ENCODE measurements at regions not wholly inside any gene's neighbourhood (a gene's known extent, or its start where the extent isn't known, plus 50 kb on each side); places are given as distances from the start of the nearest gene placed in this dataset.

DNA sequence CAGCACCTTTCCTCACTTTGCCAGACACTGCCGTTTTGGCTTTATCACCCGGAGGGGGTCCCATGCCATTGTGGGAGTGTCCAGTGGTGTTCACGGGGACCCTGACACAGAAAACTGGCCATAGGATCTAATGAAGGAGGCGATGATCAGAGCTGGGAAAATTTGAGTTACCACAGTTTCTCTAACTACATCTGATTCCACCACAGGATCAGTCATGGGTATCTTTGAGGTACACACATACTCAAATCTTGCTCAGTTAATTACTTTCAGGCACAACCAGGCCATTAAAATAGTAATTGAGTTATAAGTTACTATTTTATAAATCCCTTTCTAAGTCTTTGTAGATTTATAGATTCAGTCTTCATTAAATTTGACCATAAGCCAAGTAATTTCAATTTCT lies 215.1 kb downstream of the PRL start:
- H3K36me3 ChIP-seq (replicated peaks; ENCODE audit: control insufficient read depth, insufficient read depth, low read length) = no peaks in the 10 kb centered on the region
- DNase-seq = no peak

DNA sequence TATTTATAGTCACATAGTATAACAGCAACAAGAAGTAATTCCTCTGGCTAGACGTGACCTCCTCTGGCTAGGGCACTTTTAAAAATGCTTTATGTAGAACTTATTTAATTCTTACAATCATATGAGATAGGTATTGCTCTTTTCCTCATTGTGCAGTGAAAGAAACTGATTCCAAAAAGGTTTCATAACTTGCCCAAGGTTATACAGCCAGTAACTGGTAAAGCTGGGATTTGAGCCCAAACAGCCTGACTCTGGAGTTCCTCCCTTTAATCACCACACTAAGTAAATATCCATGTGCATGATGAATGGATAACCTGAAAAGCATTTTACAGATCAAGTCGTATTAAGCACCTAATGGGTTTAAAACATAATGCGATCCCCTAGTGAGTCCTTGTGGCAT lies 214.6 kb downstream of the PRL start:
- Histone ChIP-seq H3K4me3 (ENCODE audit: insufficient read depth, low read depth, low read length) (no peak overlapping the region), H3K27me3 (ENCODE audit: control insufficient read depth, insufficient read depth, low read length) (no peaks in the 10 kb centered on the region)
- no peak for DNase-seq

More for the DNA sequence above, 215.1 kb downstream of the PRL start:
- Histone ChIP-seq H3K4me3 (ENCODE audit: insufficient read depth, low read depth, low read length) (no peak overlapping the region), H3K27me3 (ENCODE audit: control insufficient read depth, insufficient read depth, low read length) (no peaks in the 10 kb centered on the region)

DNA sequence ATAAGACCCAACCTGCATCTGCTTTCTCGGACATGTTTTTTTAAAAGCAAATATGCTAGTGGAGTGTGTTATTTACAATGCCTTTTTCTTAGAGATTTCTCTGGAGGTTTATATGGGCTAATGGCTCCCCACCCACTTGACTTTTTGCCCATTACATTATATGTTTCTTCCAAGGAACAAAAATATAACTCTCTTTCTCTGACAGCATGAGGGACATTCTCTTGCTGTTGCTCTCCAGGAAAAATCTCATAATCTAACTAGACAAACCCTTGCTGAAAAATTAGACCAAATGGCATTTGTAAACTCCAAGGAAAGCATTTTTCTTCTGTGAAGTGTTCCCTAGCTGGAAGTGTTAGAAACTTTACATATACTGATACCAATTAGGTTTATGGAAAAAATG lies 213.7 kb downstream of the PRL start:
- Histone ChIP-seq H3K4me3 (ENCODE audit: insufficient read depth, low read depth, low read length) (no peak overlapping the region), H3K36me3 (replicated peaks; ENCODE audit: control insufficient read depth, insufficient read depth, low read length) (no peaks in the 10 kb centered on the region), H3K27me3 (ENCODE audit: control insufficient read depth, insufficient read depth, low read length) (no peaks in the 10 kb centered on the region)
- DNase-seq = no peak

More for the DNA sequence above, 214.6 kb downstream of the PRL start:
- H3K36me3 ChIP-seq (replicated peaks; ENCODE audit: control insufficient read depth, insufficient read depth, low read length) = no peaks in the 10 kb centered on the region

DNA sequence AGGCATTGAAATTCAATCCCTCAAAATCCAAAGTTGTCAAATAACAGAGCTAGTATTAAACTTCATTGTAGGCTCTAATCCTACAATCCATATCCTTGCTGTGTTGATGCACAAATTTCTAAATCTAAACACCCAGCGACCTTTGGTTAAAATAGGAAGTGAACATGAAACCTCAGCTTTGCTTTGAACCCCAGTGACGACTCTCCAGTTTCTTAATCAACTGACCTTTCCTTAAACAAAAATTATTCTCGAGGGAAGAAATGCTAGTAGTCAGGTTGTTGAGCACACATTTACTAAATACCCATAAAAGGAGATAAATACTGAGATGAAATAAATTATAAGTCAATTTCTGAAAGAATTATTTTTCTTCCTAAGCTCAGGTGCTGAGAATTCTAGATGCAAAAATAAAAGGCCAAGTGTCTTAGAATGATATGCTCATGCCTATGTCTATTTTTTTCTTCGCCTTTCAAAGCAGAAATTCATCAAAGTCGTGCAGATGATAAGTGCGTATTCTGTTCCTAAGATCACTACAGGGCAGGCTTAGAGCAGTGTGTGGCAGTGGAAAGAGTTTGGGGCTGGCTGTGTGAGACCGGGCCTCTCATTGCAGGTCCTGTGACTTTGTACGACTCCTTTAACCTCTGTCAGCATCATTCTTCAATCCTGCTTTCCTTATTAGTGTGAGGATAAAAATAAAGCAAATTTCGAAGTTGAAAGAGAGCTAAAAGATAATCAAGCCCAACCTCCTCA lies 208.7 kb downstream of the PRL start:
- Histone ChIP-seq H3K4me3 (ENCODE audit: insufficient read depth, low read depth, low read length) (no peak overlapping the region), H3K27me3 (ENCODE audit: control insufficient read depth, insufficient read depth, low read length) (no peaks in the 10 kb centered on the region), H3K36me3 (replicated peaks; ENCODE audit: control insufficient read depth, insufficient read depth, low read length) (no peaks in the 10 kb centered on the region; the same call in 1 of the 2 replicates)
- no peak for DNase-seq

DNA sequence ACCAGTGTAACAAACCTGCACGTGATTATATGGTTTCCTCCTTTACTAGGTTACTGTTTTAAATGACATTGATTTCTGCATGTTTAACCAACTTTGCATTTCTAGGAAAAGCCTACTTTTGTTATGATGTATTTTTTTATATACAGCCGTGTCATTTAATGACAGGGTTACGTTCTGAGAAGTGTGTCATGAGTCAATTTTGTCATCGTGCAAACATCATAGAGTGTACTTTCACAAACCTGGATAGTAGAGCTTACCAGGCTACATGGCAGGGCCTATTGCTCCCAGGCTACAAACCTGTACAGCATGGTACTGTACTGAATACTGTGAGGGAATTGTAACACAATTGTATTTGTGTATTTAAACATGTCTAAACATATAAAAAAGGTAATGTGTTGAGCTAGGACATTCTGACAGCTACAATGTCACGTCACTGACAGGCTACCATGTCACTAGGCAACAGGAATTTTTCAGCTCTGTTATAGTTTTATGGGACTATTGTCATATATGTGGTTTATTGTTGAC lies 205.3 kb downstream of the PRL start:
- DNase-seq = no peak
- H3K4me3 ChIP-seq (ENCODE audit: insufficient read depth, low read depth, low read length) = no peak overlapping the region

DNA sequence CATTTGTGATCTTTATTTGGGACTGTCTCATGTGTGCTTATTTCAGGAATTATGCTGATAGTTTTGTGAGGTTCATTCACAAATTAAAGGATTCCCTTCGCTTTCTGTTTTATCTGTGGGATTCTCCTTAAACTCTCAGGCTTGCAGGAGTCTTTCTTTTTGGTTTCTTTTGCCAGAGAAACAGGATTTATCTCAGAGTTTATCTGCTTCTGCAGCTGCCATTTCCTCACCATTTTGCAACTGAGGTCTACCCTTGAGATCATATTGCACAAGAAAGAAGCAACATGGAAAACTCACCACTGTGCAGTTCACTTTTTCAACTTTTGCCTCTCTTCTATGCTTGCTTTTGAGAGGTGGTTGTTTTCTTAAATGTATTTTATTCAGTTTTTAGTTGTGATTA lies 201.0 kb downstream of the PRL start:
- Histone ChIP-seq H3K36me3 (replicated peaks; ENCODE audit: control insufficient read depth, insufficient read depth, low read length) (no peaks in the 10 kb centered on the region), H3K27me3 (ENCODE audit: control insufficient read depth, insufficient read depth, low read length) (no peaks in the 10 kb centered on the region), H3K4me3 (ENCODE audit: insufficient read depth, low read depth, low read length) (no peak overlapping the region)
- no peak for DNase-seq

More for the DNA sequence above, 205.3 kb downstream of the PRL start:
- no peaks in the 10 kb centered on the region; the same call in 1 of the 2 replicates for H3K36me3 ChIP-seq (replicated peaks; ENCODE audit: control insufficient read depth, insufficient read depth, low read length)
- H3K27me3 ChIP-seq (ENCODE audit: control insufficient read depth, insufficient read depth, low read length) = no peaks in the 10 kb centered on the region

DNA sequence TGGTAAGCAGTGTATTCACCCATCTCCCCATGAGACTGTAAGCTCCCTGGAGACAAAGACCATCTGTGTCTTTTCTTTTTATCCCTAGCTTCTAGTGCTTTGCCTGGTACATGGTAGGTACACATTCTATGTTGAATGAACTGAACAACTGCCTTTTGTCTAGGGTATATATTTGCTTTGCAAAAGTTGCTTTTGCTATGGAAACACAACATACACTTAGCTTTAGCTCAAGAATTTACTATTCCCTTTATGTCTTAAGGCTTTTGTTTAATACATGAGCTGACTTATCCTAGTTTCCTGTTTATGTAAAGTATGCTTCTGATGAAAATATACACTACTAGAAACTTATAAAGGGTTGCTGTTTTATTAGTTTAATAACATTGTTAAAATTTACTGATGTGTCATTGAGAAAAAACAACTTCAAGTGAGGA lies 198.2 kb downstream of the PRL start:
- DNase-seq = no peak
- H3K27me3 ChIP-seq (ENCODE audit: control insufficient read depth, insufficient read depth, low read length) = no peaks in the 10 kb centered on the region
- no peak overlapping the region for H3K4me3 ChIP-seq (ENCODE audit: insufficient read depth, low read depth, low read length)
- H3K36me3 ChIP-seq (replicated peaks; ENCODE audit: control insufficient read depth, insufficient read depth, low read length) = no peaks in the 10 kb centered on the region

DNA sequence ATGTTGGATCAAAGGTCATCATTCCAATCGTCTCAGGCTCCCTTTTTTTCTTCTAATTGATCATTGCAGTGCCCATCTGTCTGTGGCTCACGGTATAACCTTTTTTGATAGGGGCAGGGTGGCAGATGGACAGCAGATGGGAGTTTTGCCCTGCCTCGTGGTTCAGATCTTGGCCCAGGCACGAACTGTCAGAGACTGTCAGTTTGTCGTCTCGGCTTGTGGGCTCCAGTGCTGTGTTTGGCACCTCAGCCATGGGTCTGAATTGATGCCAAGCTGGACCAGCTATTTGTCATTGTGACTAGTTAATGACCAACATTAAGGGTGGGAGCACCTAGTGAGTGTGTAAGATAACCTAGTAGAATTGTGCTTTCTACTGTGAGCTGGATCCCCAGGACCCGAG lies 197.6 kb downstream of the PRL start:
- no peak for DNase-seq
- no peaks in the 10 kb centered on the region for H3K27me3 ChIP-seq (ENCODE audit: control insufficient read depth, insufficient read depth, low read length)
- H3K4me3 ChIP-seq (ENCODE audit: insufficient read depth, low read depth, low read length) = no peak overlapping the region
- H3K36me3 ChIP-seq (replicated peaks; ENCODE audit: control insufficient read depth, insufficient read depth, low read length) = no peaks in the 10 kb centered on the region

DNA sequence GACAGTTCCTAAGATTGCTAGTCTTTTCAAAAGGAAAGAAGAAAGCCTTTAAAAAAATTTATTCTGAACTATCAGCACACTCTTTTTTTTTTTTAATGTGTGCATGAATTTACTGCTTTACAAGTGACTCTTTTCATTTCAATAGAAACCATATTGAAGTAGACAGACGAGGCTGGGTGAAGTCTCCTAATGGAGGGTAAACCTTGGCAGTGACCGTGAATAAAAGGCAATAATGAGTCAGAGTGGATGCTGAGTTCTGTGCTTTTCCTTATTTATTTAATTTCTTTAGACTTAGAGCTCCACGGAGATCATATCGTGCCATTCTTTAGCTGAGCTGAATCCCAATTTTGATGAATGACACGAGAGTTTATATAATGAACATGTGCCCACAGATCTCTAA lies 196.9 kb downstream of the PRL start:
- Histone ChIP-seq H3K4me3 (ENCODE audit: insufficient read depth, low read depth, low read length) (no peak overlapping the region), H3K27me3 (ENCODE audit: control insufficient read depth, insufficient read depth, low read length) (no peaks in the 10 kb centered on the region), H3K36me3 (replicated peaks; ENCODE audit: control insufficient read depth, insufficient read depth, low read length) (no peaks in the 10 kb centered on the region)
- no peak for DNase-seq

DNA sequence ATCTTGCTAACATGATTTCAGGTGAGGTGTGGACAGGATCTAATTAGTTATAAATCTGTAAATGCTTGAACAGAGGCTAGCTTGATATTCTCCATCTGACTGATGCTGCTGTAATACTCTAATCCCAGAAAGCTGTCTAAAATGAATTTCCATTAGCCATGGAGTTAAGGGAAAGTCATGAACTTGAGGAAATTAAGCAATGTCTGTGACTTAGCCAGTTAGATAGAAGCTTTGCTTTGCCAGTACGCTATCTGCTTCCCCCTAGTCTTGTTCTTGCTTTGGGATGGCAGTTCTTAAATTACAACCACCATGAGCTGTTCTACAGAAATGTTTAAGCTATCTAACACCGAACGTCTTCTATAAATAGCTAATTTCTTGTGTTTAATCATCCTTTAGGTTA lies 195.7 kb downstream of the PRL start:
- no peaks in the 10 kb centered on the region for H3K27me3 ChIP-seq (ENCODE audit: control insufficient read depth, insufficient read depth, low read length)
- DNase-seq = no peak
- H3K4me3 ChIP-seq (ENCODE audit: insufficient read depth, low read depth, low read length) = no peak overlapping the region
- H3K36me3 ChIP-seq (replicated peaks; ENCODE audit: control insufficient read depth, insufficient read depth, low read length) = no peaks in the 10 kb centered on the region

DNA sequence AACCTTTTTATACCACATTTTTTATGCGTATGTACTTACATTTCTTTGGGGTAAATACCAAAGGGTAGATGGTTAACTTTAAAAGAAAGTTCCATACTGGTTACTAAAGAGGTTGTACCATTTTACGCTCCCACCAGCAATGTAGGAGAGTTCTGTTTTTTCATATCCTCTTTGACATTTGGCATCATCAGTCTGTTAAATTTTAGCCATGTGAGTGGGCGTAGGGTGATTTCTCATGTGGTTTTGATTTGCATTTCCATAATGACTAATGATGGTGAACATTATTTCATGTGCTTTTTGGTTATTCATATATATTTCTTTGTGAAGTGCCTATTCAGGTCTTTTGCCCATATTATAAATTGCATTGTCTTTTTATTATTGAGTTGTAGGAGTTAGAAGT lies 194.2 kb downstream of the PRL start:
- Histone ChIP-seq H3K36me3 (replicated peaks; ENCODE audit: control insufficient read depth, insufficient read depth, low read length) (no peaks in the 10 kb centered on the region), H3K27me3 (ENCODE audit: control insufficient read depth, insufficient read depth, low read length) (no peaks in the 10 kb centered on the region), H3K4me3 (ENCODE audit: insufficient read depth, low read depth, low read length) (no peak overlapping the region)
- DNase-seq = no peak

DNA sequence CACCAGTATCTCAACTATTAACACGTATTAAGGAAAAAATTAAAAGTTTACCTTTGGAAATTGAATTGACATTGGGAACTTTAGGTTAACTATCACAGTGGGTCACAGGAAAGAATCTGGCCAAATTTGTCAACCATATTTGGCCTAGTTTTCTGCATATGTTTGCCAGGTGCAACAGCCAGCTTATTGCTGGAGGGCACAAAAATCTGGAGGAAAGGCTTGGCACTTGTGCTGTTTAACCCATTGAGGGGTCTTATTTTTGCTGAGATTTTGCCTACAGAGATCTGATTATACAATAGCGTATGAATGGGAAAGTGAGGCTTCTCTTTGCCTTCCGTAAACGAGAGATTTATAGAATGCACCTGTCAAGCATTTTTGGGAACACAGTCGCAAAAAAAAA lies 190.4 kb downstream of the PRL start:
- no peak overlapping the region for H3K4me3 ChIP-seq (ENCODE audit: insufficient read depth, low read depth, low read length)
- no peaks in the 10 kb centered on the region for H3K27me3 ChIP-seq (ENCODE audit: control insufficient read depth, insufficient read depth, low read length)
- DNase-seq = no peak
- no peaks in the 10 kb centered on the region for H3K36me3 ChIP-seq (replicated peaks; ENCODE audit: control insufficient read depth, insufficient read depth, low read length)

DNA sequence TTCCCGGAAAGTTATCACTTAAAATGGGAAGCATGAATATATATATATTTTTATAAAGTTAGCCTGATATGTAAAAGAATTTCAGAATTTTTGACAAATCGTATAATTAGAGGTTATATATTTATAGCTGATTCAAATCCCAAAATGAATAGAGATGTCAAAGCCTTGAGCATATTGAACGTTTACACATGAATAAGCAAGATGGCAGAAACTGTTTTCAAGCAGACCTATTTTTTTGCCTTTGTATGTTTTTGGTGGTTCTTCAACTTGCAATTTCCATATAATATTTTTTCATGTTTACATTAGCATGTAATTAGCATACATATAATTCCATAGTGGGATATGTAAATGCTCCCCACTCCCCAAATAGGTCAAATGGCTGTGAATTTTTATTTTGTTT lies 189.9 kb downstream of the PRL start:
- Histone ChIP-seq H3K36me3 (replicated peaks; ENCODE audit: control insufficient read depth, insufficient read depth, low read length) (no peaks in the 10 kb centered on the region), H3K4me3 (ENCODE audit: insufficient read depth, low read depth, low read length) (no peak overlapping the region), H3K27me3 (ENCODE audit: control insufficient read depth, insufficient read depth, low read length) (no peaks in the 10 kb centered on the region)
- DNase-seq = no peak

DNA sequence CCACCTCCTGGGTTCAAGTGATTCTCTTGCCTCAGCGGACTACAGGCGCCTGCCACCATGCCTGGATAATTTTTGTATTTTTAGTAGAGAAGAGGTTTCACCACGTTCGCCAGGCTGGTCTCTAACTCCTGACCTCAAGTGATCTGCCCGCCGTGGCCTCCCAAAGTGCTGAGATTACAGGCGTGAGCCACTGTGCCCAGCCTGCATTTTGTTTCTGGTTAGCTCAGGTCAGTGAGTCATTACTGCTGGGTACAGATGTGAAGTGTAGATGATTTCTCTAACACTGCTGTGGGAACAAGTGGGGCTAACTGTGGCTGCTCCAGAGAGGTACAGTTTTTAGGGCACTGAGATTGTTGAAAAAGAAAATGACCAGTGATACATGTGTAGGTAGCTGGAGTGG lies 188.6 kb downstream of the PRL start:
- no peaks in the 10 kb centered on the region for H3K36me3 ChIP-seq (replicated peaks; ENCODE audit: control insufficient read depth, insufficient read depth, low read length)
- DNase-seq = no peak

DNA sequence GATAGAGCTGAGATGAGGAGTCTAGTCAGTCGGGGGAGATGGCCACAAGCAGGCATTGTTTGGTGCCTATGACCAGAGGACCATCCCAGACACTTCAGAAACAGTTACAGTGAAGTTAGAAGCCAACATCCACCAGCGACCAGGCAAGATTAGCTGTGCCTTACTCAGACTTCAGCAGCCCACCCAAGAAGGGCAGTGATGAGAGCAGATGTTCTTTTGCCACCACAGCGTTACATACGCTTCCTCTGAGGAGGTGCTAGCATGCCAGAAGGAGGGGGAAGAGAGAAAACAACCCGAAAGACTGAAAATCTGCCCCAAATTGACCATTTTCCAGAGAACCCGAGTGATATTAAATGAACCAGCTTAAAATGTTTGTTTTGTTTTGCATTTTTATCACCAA lies 186.8 kb downstream of the PRL start:
- H3K36me3 ChIP-seq (replicated peaks; ENCODE audit: control insufficient read depth, insufficient read depth, low read length) = no peaks in the 10 kb centered on the region

More for the DNA sequence above, 188.6 kb downstream of the PRL start:
- Histone ChIP-seq H3K27me3 (ENCODE audit: control insufficient read depth, insufficient read depth, low read length) (no peaks in the 10 kb centered on the region), H3K4me3 (ENCODE audit: insufficient read depth, low read depth, low read length) (no peak overlapping the region)

More for the DNA sequence above, 186.8 kb downstream of the PRL start:
- no peak for DNase-seq
- H3K27me3 ChIP-seq (ENCODE audit: control insufficient read depth, insufficient read depth, low read length) = no peaks in the 10 kb centered on the region
- H3K4me3 ChIP-seq (ENCODE audit: insufficient read depth, low read depth, low read length) = no peak overlapping the region
